ENCODE measurements at regions not wholly inside any gene's neighbourhood (a gene's known extent, or its start where the extent isn't known, plus 50 kb on each side); places are given as distances from the start of the nearest gene placed in this dataset.

DNA sequence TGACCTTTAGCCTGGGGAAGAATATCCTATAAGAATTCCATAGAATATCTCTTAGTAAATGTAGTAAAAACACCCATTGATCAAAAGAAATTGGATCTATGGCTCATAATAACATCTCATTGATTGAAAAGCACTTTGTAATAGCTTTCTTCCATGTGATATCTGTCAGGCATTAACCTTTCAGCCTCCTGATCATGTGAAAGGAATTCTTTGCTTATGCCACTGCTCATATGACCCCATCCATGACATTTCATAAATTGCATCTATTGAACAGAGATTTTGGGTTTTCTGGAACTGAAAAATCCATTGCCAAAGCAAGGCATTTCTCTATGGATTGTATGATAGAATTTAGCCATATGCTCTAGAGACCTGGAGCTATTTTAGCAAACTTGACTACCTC, 519.3 kb upstream of the PFKP start:
- H2BK5ac ChIP-seq (ENCODE audit: insufficient read length, low read length) = no peak overlapping the region
- no peaks in the 10 kb centered on the region for H3K79me1 ChIP-seq (ENCODE audit: insufficient read depth, low read depth, low read length, poor library complexity, severe bottlenecking)
- H3K4me1 Mint-ChIP-seq = 0 out of 4 replicates have a peak, but pooled peaks cover 0 to 6% of the 10 kb centered on the region in 2 experiments
- H3K9me3 ChIP-seq (ENCODE audit: control insufficient read depth, low read depth, low read length) = no peaks in the 10 kb centered on the region
- TF ChIP-seq, protein P1, sequence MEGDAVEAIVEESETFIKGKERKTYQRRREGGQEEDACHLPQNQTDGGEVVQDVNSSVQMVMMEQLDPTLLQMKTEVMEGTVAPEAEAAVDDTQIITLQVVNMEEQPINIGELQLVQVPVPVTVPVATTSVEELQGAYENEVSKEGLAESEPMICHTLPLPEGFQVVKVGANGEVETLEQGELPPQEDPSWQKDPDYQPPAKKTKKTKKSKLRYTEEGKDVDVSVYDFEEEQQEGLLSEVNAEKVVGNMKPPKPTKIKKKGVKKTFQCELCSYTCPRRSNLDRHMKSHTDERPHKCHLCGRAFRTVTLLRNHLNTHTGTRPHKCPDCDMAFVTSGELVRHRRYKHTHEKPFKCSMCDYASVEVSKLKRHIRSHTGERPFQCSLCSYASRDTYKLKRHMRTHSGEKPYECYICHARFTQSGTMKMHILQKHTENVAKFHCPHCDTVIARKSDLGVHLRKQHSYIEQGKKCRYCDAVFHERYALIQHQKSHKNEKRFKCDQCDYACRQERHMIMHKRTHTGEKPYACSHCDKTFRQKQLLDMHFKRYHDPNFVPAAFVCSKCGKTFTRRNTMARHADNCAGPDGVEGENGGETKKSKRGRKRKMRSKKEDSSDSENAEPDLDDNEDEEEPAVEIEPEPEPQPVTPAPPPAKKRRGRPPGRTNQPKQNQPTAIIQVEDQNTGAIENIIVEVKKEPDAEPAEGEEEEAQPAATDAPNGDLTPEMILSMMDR (conservative IDR thresholded peaks at IDR 0.05) = no peak
- H3K9ac ChIP-seq (ENCODE audit: extremely low read depth, insufficient read length, low read length) = no peak overlapping the region
- no peak overlapping the region for H3K23ac ChIP-seq (ENCODE audit: insufficient read length, low read depth, low read length)
- no peak overlapping the region for H2BK12ac ChIP-seq (ENCODE audit: insufficient read length, low read depth, low read length)
- H3K4me3 Mint-ChIP-seq = no peak overlapping the region
- H3T11ph ChIP-seq (ENCODE audit: low read length) = no peak overlapping the region
- no peaks in the 10 kb centered on the region for H3K4me1 ChIP-seq (ENCODE audit: insufficient read depth, low read length)
- no peak overlapping the region for H3K4ac ChIP-seq (ENCODE audit: low read depth, low read length)
- no peaks in the 10 kb centered on the region for H4K20me1 ChIP-seq (ENCODE audit: control insufficient read depth, insufficient read depth, insufficient read length)
- no peaks in the 10 kb centered on the region for H3K27me3 Mint-ChIP-seq (ENCODE audit: low read depth)
- no peak for DNase-seq
- no peak overlapping the region for H3K56ac ChIP-seq (ENCODE audit: insufficient read length, low read depth, low read length)
- no peak overlapping the region for H3K18ac ChIP-seq (ENCODE audit: insufficient read length, low read depth, low read length)
- H2AFZ ChIP-seq (ENCODE audit: low read length) = no peak overlapping the region
- H2BK120ac ChIP-seq (ENCODE audit: low read depth, low read length, poor library complexity, severe bottlenecking) = no peak overlapping the region
- no peak overlapping the region for H3K4me2 ChIP-seq (ENCODE audit: insufficient read depth, insufficient read length, low read length)
- H3K27ac ChIP-seq (ENCODE audit: insufficient read length, low read depth, low read length) = no peak overlapping the region
- H3K9me3 Mint-ChIP-seq = no peaks in the 10 kb centered on the region
- H3K14ac ChIP-seq (ENCODE audit: insufficient read depth, low read length) = no peak overlapping the region
- no peaks in the 10 kb centered on the region; a peak in 2 of 7 replicates for H3K36me3 Mint-ChIP-seq (ENCODE audit: insufficient read depth in 1 of 3, low read depth in 3 of 3)
- no peak overlapping the region for H3K27ac Mint-ChIP-seq
- H4K5ac ChIP-seq (ENCODE audit: insufficient read length, low read depth, low read length) = no peak overlapping the region
- H2AK5ac ChIP-seq (ENCODE audit: insufficient read length, low read length) = no peak overlapping the region
- H3K23me2 ChIP-seq (ENCODE audit: insufficient read length, low read depth, low read length, poor library complexity, severe bottlenecking) = no peaks in the 10 kb centered on the region
- no peaks in the 10 kb centered on the region for H3K27me3 ChIP-seq (ENCODE audit: insufficient read depth, low read length)
- no peak overlapping the region for H4K8ac ChIP-seq (replicated peaks; ENCODE audit: insufficient read length, low read depth, low read length)
- no peak overlapping the region for H2BK20ac ChIP-seq (ENCODE audit: low read depth, low read length, poor library complexity, severe bottlenecking)
- no peak overlapping the region for H4K91ac ChIP-seq (ENCODE audit: insufficient read length, low read depth, low read length)
- no peaks in the 10 kb centered on the region for H3K79me2 ChIP-seq (ENCODE audit: insufficient read depth, low read length)
- no peak overlapping the region for H2BK15ac ChIP-seq (ENCODE audit: low read depth, low read length)
